ENCODE measurements at regions not wholly inside any gene's neighbourhood (a gene's known extent, or its start where the extent isn't known, plus 50 kb on each side); places are given as distances from the start of the nearest gene placed in this dataset.
"Not testable (repeated sequence)": the region's sequence is repeated elsewhere in the genome, so short reads cannot be mapped to it uniquely, and the experiment has no call there.

- DNase-seq, result no peak
Observed at GRCh38 chr5:159543326-159543725, 213.0 kb upstream of the IL12B start.

GRCh38 chr5:159545156-159545555 lies 214.9 kb upstream of the IL12B start:
- no peak for DNase-seq

- no peak for DNase-seq
Observed at GRCh38 chr5:159547466-159548195, 217.3 kb upstream of the IL12B start.

GRCh38 chr5:159548517-159548916 lies 218.2 kb upstream of the IL12B start:
- DNase-seq, result no peak

- DNase-seq, result no peak
Observed at GRCh38 chr5:159549046-159549445, 218.8 kb upstream of the IL12B start.

- no peak for DNase-seq
Observed at GRCh38 chr5:159550951-159551350, 220.7 kb upstream of the IL12B start.

GRCh38 chr5:159552751-159553150 lies 222.5 kb upstream of the IL12B start:
- no peak for DNase-seq

- DNase-seq, result no peak
Observed at GRCh38 chr5:159553792-159554191, 223.5 kb upstream of the IL12B start.

- DNase-seq, result no peak
Observed at GRCh38 chr5:159555084-159555483, 224.8 kb upstream of the IL12B start.

- no peak for DNase-seq
Observed at GRCh38 chr5:159559337-159559736, 229.1 kb upstream of the IL12B start.

GRCh38 chr5:159560088-159560487 lies 229.8 kb upstream of the IL12B start:
- no peak for DNase-seq

- DNase-seq, result no peak
Observed at GRCh38 chr5:159564031-159564430, 233.7 kb upstream of the IL12B start.

GRCh38 chr5:159566832-159567231 lies 236.5 kb upstream of the IL12B start:
- DNase-seq, result no peak

GRCh38 chr5:159567461-159567860 lies 237.2 kb upstream of the IL12B start:
- DNase-seq, result no peak

- DNase-seq, result peak; percentile 37
Observed at GRCh38 chr5:159571501-159572244, 241.4 kb upstream of the IL12B start.

- DNase-seq, result peak; percentile 9
Observed at GRCh38 chr5:159576902-159577301, 246.6 kb upstream of the IL12B start.

- peak; percentile 36 for DNase-seq
Observed at GRCh38 chr5:159581502-159582249, 251.4 kb upstream of the IL12B start.

GRCh38 chr5:159582756-159583541 lies 252.7 kb upstream of the IL12B start:
- no peak for DNase-seq

GRCh38 chr5:159586921-159587320 lies 256.6 kb upstream of the IL12B start:
- no peak for DNase-seq

GRCh38 chr5:159588941-159589340 lies 258.7 kb upstream of the IL12B start:
- no peak for DNase-seq

GRCh38 chr5:159593518-159594073 lies 263.3 kb upstream of the IL12B start:
- DNase-seq, result no peak

GRCh38 chr5:159595561-159595960 lies 265.3 kb upstream of the IL12B start:
- not testable (repeated sequence) for DNase-seq

GRCh38 chr5:159601216-159601615 lies 270.9 kb upstream of the IL12B start:
- DNase-seq, result no peak
